Right renal cortex interstitium (tissue), 3 donors: ENCODE measurements at regions not wholly inside any gene's neighbourhood (a gene's known extent, or its start where the extent isn't known, plus 50 kb on each side); places are given as distances from the start of the nearest gene placed in this dataset.
"Not testable (repeated sequence)": the region's sequence is repeated elsewhere in the genome, so short reads cannot be mapped to it uniquely, and the experiment has no call there.

Experiments used
- DNase-seq, 3 donors: peaks; one replicate each; pipeline ENCODE4 v3.0.0-alpha.2; 2013; ENCODE audit warnings: low read depth in 3 of 3, low spot score in 2 of 3

DNA sequence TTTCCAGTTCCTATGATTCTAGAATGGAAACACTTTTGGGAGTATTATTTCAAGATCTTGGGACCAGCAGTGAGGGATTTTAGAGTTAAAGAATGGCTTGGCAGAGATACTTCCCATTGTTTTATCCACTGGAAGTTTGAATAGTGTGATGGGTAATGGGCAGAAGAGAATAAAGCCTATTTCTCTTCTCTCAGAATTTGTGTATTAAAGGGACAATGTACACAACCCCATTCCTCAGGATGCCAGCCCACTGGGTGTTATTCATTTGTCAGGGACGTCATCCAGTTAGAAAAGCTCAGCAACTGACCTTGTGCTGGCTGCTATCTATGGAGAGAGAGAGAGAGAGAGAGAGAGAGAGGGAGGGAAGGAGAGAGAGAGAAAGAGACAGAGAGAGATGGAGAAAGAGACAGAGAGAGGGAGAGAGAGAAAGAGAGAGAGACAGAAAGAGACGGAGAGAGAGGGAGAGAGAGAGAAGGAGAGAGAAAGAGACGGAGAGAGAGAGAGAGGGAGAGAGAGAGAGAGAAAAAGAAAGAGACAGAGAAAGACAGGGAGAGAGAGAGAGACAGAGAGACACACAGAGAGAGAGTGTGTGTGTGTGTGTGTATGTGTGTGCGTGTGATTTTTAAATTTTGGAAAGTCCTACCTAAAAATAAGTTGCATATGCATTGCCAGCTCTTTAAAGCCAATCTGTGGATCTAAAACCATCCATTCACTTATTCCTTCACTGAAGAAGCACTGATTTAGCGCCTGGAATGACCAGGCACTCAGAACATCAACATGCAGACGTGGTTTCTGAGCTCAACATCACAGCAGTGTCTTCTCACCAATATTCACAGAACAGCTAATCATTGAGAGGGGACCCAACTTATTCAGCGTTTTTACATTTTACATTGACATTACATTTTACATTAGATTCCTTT lies 388.8 kb downstream of the THBS2 start:
- DNase-seq, result no peak

GRCh38 chr6:168863467-168863866 lies 390.2 kb downstream of the THBS2 start:
- DNase-seq, result no peak

GRCh38 chr6:168862346-168862980 lies 391.2 kb downstream of the THBS2 start:
- DNase-seq, result no peak

GRCh38 chr6:168860987-168861386 lies 392.7 kb downstream of the THBS2 start:
- no peak for DNase-seq

GRCh38 chr6:168860341-168860740 lies 393.3 kb downstream of the THBS2 start:
- no peak for DNase-seq

DNA sequence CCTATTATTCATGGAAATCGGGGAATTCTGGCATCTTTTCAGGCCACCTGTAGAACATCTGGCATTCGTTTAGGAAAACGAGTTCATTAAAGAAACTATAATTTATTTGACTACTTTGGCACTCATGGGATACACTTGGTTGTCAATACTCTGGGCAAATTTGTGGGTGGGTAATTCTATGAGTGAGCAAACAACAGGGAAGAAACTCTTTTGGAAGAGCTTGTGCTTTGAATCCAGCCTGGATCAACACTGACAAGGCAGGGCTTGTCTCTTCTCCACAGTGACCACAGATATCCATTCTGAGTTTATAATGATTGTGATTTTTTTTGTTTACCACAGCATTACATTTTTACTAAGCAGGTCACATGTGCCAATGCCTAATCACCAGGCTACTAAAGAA lies 394.7 kb downstream of the THBS2 start:
- no peak for DNase-seq

- no peak for DNase-seq
These were observed 396.7 kb downstream of the THBS2 start for GRCh38 chr6:168856914-168857313.

DNA sequence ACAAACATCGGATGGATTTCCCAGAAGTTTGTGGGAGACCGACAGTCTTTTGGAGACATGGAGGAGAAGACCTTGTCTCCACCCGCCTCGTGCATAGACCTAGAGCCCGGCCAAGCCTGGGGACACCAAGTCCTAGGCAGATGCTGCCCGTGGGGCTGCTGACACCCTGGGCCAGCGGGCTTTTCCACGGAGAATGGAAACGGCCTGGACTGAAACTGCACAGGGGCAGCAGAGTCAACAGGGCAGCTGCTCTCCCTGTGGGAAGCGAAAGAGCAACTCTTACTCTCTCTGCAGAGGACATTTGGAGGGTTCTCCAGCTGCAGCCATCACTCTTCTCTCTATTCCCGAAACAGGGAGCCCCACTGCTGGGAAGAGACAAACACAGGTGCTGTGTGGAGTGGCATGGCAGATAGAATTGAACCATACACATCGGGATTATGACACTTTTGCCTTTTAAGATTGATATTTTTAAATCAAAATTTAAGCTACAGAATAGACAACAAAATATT lies 401.2 kb downstream of the THBS2 start:
- no peak for DNase-seq

GRCh38 chr6:168851460-168852375 lies 401.9 kb downstream of the THBS2 start:
- DNase-seq, result no peak

- not testable (repeated sequence) for DNase-seq
These were observed 403.5 kb downstream of the THBS2 start for GRCh38 chr6:168850027-168850736.

- no peak for DNase-seq
These were observed 404.2 kb downstream of the THBS2 start for GRCh38 chr6:168849459-168849858.

DNA sequence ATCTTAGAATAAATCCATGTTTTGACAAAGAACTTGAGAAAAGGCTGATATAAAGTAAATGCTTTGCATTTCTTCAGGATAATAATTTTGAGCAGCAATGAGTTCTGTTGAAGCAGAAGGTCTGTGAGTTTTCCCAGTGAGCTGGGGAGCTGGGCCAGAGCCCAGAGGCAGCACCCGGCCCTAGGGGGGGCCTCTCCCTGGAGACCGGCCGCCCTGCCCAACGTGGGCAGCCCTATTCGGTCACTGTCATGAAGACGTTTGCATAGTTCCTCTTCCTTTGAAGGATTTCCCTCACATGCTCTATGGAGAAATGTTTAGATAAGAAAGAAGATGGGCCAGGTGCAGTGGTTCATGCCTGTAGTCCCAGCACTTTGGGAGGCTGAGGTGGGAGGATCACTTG lies 404.8 kb downstream of the THBS2 start:
- DNase-seq, result no peak

GRCh38 chr6:168844821-168845609 lies 404.0 kb downstream of the SMOC2 start:
- DNase-seq, result no peak

DNA sequence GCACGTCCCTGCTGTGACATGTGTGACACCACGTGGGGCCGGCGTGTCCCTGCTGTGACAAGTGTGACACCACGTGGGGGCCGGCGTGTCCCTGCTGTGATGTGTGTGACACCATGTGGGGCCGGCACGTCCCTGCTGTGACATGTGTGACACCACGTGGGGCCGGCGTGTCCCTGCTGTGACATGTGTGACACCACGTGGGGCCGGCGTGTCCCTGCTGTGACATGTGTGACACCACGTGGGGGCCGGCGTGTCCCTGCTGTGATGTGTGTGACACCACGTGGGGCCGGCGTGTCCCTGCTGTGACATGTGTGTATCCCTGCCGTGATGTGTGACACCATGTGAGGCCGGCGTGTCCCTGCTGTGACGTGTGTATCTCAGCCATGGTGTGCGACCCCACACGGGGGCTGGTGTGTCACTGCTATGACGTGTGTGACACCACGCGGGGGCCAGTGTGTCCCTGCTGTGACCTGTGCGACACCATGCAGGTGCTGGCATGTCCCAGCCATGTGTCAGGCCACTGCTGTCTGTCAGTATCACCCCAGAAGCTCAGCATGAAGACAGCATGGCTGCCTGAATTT lies 401.7 kb downstream of the SMOC2 start:
- DNase-seq, result not testable (repeated sequence)

- DNase-seq, result no peak
These were observed 400.8 kb downstream of the SMOC2 start for GRCh38 chr6:168841609-168842278.

DNA sequence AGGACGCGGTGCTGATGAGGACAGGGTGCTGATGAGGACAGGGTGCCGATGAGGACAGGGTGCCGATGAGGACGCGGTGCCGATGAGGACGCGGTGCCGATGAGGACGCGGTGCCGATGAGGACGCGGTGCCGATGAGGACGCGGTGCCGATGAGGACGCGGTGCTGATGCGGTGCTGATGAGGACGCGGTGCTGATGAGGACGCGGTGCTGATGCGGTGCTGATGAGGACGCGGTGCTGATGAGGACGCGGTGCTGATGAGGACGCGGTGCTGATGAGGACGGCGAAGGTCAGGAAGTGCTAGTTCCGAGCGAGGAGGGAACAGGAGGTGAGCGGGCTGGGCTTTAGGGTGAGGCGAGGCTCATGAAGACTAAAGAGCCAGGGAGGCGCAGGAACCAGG lies 399.9 kb downstream of the SMOC2 start:
- DNase-seq, result not testable (repeated sequence)

DNA sequence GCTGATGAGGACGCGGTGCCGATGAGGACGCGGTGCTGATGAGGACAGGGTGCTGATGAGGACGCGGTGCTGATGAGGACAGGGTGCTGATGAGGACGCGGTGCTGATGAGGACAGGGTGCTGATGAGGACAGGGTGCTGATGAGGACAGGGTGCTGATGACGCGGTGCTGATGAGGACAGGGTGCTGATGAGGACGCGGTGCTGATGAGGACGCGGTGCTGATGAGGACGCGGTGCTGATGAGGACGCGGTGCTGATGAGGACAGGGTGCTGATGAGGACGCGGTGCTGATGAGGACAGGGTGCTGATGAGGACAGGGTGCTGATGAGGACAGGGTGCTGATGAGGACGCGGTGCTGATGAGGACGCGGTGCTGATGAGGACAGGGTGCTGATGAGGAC lies 399.3 kb downstream of the SMOC2 start:
- not testable (repeated sequence) for DNase-seq

DNA sequence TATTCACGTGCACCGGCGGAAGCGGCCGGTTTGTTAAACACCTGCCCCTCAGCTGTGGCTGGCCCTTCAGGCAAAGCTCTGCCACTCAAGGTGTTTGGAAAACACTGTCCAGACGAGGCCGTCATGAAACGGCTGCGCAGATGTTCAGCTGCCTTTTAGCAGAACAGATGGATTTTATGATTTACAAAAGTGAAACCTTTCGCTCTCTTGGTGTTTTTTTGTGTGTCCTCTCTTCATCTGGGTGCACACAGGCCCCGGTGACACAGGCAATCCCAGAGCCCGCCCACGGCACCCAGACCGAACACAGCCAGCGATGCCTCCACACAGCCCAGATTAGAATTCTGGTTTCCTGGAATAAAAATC lies 397.0 kb downstream of the SMOC2 start:
- DNase-seq, result no peak
